A172 (cell line): ENCODE measurements at regions not wholly inside any gene's neighbourhood (a gene's known extent, or its start where the extent isn't known, plus 50 kb on each side); places are given as distances from the start of the nearest gene placed in this dataset.
"Not testable (repeated sequence)": the region's sequence is repeated elsewhere in the genome, so short reads cannot be mapped to it uniquely, and the experiment has no call there.

ENCODE experiments used
- DNase-seq: peaks from one replicate; pipeline ENCODE4 v3.0.0-alpha.2; 2015; ENCODE audit warnings: low spot score

- DNase-seq, result no peak
Observed at GRCh38 chr18:51330739-51331138, 133.3 kb upstream of the MEX3C start.

- DNase-seq, result peak; percentile 27
Observed at GRCh38 chr18:51337406-51337805, 139.9 kb upstream of the MEX3C start.

GRCh38 chr18:51339856-51340255 is 142.4 kb upstream of the MEX3C start:
- peak; percentile 22 for DNase-seq

- no peak for DNase-seq
Observed at GRCh38 chr18:51340332-51340731, 142.9 kb upstream of the MEX3C start.

GRCh38 chr18:51342815-51343214 is 145.3 kb upstream of the MEX3C start:
- DNase-seq, result peak; percentile 80

- no peak for DNase-seq
Observed at GRCh38 chr18:51345848-51346391, 148.4 kb upstream of the MEX3C start.

GRCh38 chr18:51346404-51346803 is 148.9 kb upstream of the MEX3C start:
- no peak for DNase-seq

- no peak for DNase-seq
Observed at GRCh38 chr18:51350081-51350480, 152.6 kb upstream of the MEX3C start.

- DNase-seq, result no peak
Observed at GRCh38 chr18:51355841-51356240, 158.4 kb upstream of the MEX3C start.

- DNase-seq, result not testable (repeated sequence)
Observed at GRCh38 chr18:51360301-51360700, 162.8 kb upstream of the MEX3C start.

- DNase-seq, result peak; percentile 29
Observed at GRCh38 chr18:51361130-51361860, 163.8 kb upstream of the MEX3C start.

GRCh38 chr18:51363384-51363783 is 165.9 kb upstream of the MEX3C start:
- no peak for DNase-seq

GRCh38 chr18:51370996-51371395 is 173.5 kb upstream of the MEX3C start:
- no peak for DNase-seq

GRCh38 chr18:51371929-51372328 is 174.4 kb upstream of the MEX3C start:
- DNase-seq, result no peak

- no peak for DNase-seq
Observed at GRCh38 chr18:51382081-51382480, 184.6 kb upstream of the MEX3C start.

GRCh38 chr18:51383116-51383515 is 185.6 kb upstream of the MEX3C start:
- no peak for DNase-seq

- DNase-seq, result no peak
Observed at GRCh38 chr18:51383711-51384110, 186.2 kb upstream of the MEX3C start.

- DNase-seq, result no peak
Observed at GRCh38 chr18:51385270-51385669, 187.8 kb upstream of the MEX3C start.

GRCh38 chr18:51390702-51391101 is 193.2 kb upstream of the MEX3C start:
- peak; percentile 33 for DNase-seq

GRCh38 chr18:51391215-51391614 is 193.7 kb upstream of the MEX3C start:
- DNase-seq, result no peak

- no peak for DNase-seq
Observed at GRCh38 chr18:51391731-51392130, 194.2 kb upstream of the MEX3C start.

GRCh38 chr18:51397347-51397962 is 200.0 kb upstream of the MEX3C start:
- no peak for DNase-seq

- DNase-seq, result no peak
Observed at GRCh38 chr18:51398104-51398503, 200.6 kb upstream of the MEX3C start.
